Fibroblast of lung (primary cell): ENCODE measurements at regions not wholly inside any gene's neighbourhood (a gene's known extent, or its start where the extent isn't known, plus 50 kb on each side); places are given as distances from the start of the nearest gene placed in this dataset.

ENCODE experiments used
- DNase-seq, 2 donors: peaks; one replicate each; pipeline versions ENCODE4 v3.0.0 to v3.0.0-alpha.2; 2010; ENCODE audit warnings: low read depth in 2 of 2
- H2AFZ ChIP-seq: 2 replicates; pipeline ENCODE4 v1.5.1; 2012; ENCODE audit warnings: low read length, control low read depth, inconsistent platforms
- H3K27ac ChIP-seq: 2 replicates; pipeline ENCODE4 v1.5.1; 2011; ENCODE audit warnings: low read length, control low read depth; ENCODE audit not compliant: insufficient read depth
- H3K27me3 ChIP-seq: 2 replicates; pipeline ENCODE4 v1.5.1; 2011; ENCODE audit warnings: mild to moderate bottlenecking, low read length; ENCODE audit not compliant: control insufficient read depth, insufficient read depth
- H3K36me3 ChIP-seq: 2 replicates; pipeline ENCODE4 v1.5.1; 2011; ENCODE audit warnings: low read length; ENCODE audit not compliant: control insufficient read depth, insufficient read depth
- H3K4me1 ChIP-seq: 2 replicates; pipeline ENCODE4 v1.5.1; 2011; ENCODE audit warnings: low read length; ENCODE audit not compliant: control insufficient read depth, insufficient read depth; ENCODE audit errors: extremely low read depth
- H3K4me2 ChIP-seq: 2 replicates; pipeline ENCODE4 v1.5.1; 2011; ENCODE audit warnings: low read length, control low read depth; ENCODE audit not compliant: insufficient read depth; ENCODE audit errors: extremely low read depth
- H3K4me3 ChIP-seq, 4 experiments: fragments of 200-600 bp in 1 of 4; sonication (generic) in 1 of 4; replicated peaks in 1 of 4; 2 replicates each; pipeline ENCODE4 v1.5.1; 2011 to 2016; ENCODE audit warnings: low read length in 4 of 4, low read depth in 3 of 4, mild to moderate bottlenecking in 3 of 4, control low read depth in 2 of 4, inconsistent platforms in 1 of 4, mixed read lengths in 1 of 4; ENCODE audit not compliant: insufficient read depth in 1 of 4; ENCODE audit errors: control extremely low read depth in 1 of 4
- H3K79me2 ChIP-seq: 2 replicates; pipeline ENCODE4 v1.5.1; 2012; ENCODE audit warnings: mild to moderate bottlenecking, low read length, inconsistent platforms; ENCODE audit not compliant: control insufficient read depth, insufficient read depth
- H3K9ac ChIP-seq: 2 replicates; pipeline ENCODE4 v1.5.1; 2011; ENCODE audit warnings: mild to moderate bottlenecking, low read length, control low read depth; ENCODE audit not compliant: insufficient read depth
- H3K9me3 ChIP-seq: 2 replicates; pipeline ENCODE4 v1.5.1; 2012; ENCODE audit warnings: low read depth, low read length; ENCODE audit not compliant: control insufficient read depth, insufficient read depth
- H4K20me1 ChIP-seq: 2 replicates; pipeline ENCODE4 v1.5.1; 2011; ENCODE audit warnings: low read length; ENCODE audit not compliant: control insufficient read depth, insufficient read depth; ENCODE audit errors: extremely low read depth
- CTCF ChIP-seq, 2 donors: IDR thresholded peaks in 1 of 2; conservative IDR thresholded peaks in 1 of 2; 1 replicate in 1 of 2; 2 replicates in 1 of 2; pipeline ENCODE4 v1.5.1; 2011 to 2012; ENCODE audit warnings: low read length in 2 of 2, control low read depth in 1 of 2, inconsistent platforms in 1 of 2, low read depth in 1 of 2, mild to moderate bottlenecking in 1 of 2
- EZH2 ChIP-seq: IDR thresholded peaks from 2 replicates; pipeline ENCODE4 v1.5.1; 2012; ENCODE audit warnings: low read length, control low read depth, mild to moderate bottlenecking; ENCODE audit errors: missing control alignments

GRCh38 chr16:13743571-13743970 is 176.4 kb upstream of the ERCC4 start:
- H3K79me2 ChIP-seq: no peaks in the 10 kb centered on the region
- TF ChIP-seq EZH2 (no peak), CTCF (conservative IDR thresholded peaks at IDR 0.05 in 1 of 2, IDR thresholded peaks at IDR 0.05 in 1 of 2; ENCODE audit: low read depth in 1 of 2, low read length in 2 of 2) (no peak)
- no peak overlapping the region for H3K4me2 ChIP-seq

GRCh38 chr16:13756411-13757140 is 163.4 kb upstream of the ERCC4 start:
- no peaks in the 10 kb centered on the region for H3K27me3 ChIP-seq
- no peak overlapping the region for H3K27ac ChIP-seq
- no peak for DNase-seq
- no peak overlapping the region for H3K9ac ChIP-seq
- no peak overlapping the region for H3K4me2 ChIP-seq
- no peak overlapping the region for H3K4me3 ChIP-seq
- no peaks in the 10 kb centered on the region for H3K9me3 ChIP-seq
- H3K4me1 ChIP-seq: no peaks in the 10 kb centered on the region
- no peak for TF ChIP-seq EZH2
- no peak for TF ChIP-seq CTCF (conservative IDR thresholded peaks at IDR 0.05 in 1 of 2, IDR thresholded peaks at IDR 0.05 in 1 of 2; ENCODE audit: low read depth in 1 of 2, low read length in 2 of 2)
- H3K79me2 ChIP-seq: no peaks in the 10 kb centered on the region
- H4K20me1 ChIP-seq: no peaks in the 10 kb centered on the region
- H3K36me3 ChIP-seq: no peaks in the 10 kb centered on the region
- H2AFZ ChIP-seq: no peak overlapping the region

More at GRCh38 chr16:13743571-13743970, 176.4 kb upstream of the ERCC4 start:
- H3K27ac ChIP-seq: no peak overlapping the region
- H3K4me3 ChIP-seq: no peak overlapping the region
- no peak for DNase-seq
- H2AFZ ChIP-seq: no peak overlapping the region
- no peaks in the 10 kb centered on the region for H3K36me3 ChIP-seq
- no peaks in the 10 kb centered on the region for H3K4me1 ChIP-seq
- no peak overlapping the region for H3K9ac ChIP-seq
- H4K20me1 ChIP-seq: no peaks in the 10 kb centered on the region
- H3K27me3 ChIP-seq: no peaks in the 10 kb centered on the region
- no peaks in the 10 kb centered on the region for H3K9me3 ChIP-seq

GRCh38 chr16:13766334-13766733 is 153.6 kb upstream of the ERCC4 start:
- no peaks in the 10 kb centered on the region for H3K36me3 ChIP-seq
- TF ChIP-seq CTCF (conservative IDR thresholded peaks at IDR 0.05 in 1 of 2, IDR thresholded peaks at IDR 0.05 in 1 of 2; ENCODE audit: low read depth in 1 of 2, low read length in 2 of 2): no peak
- TF ChIP-seq EZH2: no peak
- no peak overlapping the region for H3K4me2 ChIP-seq
- DNase-seq: no peak
- no peaks in the 10 kb centered on the region for H4K20me1 ChIP-seq
- no peaks in the 10 kb centered on the region for H3K9me3 ChIP-seq
- H3K27me3 ChIP-seq: no peaks in the 10 kb centered on the region
- H3K4me3 ChIP-seq: no peak overlapping the region
- H3K4me1 ChIP-seq: no peaks in the 10 kb centered on the region
- H3K79me2 ChIP-seq: no peaks in the 10 kb centered on the region
- no peak overlapping the region for H3K9ac ChIP-seq
- no peak overlapping the region for H2AFZ ChIP-seq
- no peak overlapping the region for H3K27ac ChIP-seq
